ENCODE measurements at regions not wholly inside any gene's neighbourhood (a gene's known extent, or its start where the extent isn't known, plus 50 kb on each side); places are given as distances from the start of the nearest gene placed in this dataset.

GRCh38 chr3:188097791-188098190, 56.2 kb upstream of the LPP start:
- TF ChIP-seq CTCF (IDR thresholded peaks at IDR 0.05; ENCODE audit: insufficient read depth, low read depth, low read length), result no peak
- Histone ChIP-seq H3K4me3 (ENCODE audit: low read depth, low read length) (no peak overlapping the region), H3K36me3 (ENCODE audit: control insufficient read depth, insufficient read depth, low read length) (no peaks in the 10 kb centered on the region), H3K27me3 (ENCODE audit: control insufficient read depth, insufficient read depth, low read length) (no peaks in the 10 kb centered on the region)
- POLR2A ChIA-PET, result no interaction called here
- no peak for DNase-seq (ENCODE audit: low read depth)
- CTCF ChIA-PET, result no interaction called here

GRCh38 chr3:188099907-188100306, 54.0 kb upstream of the LPP start:
- Histone ChIP-seq H3K36me3 (ENCODE audit: control insufficient read depth, insufficient read depth, low read length) (no peaks in the 10 kb centered on the region), H3K4me3 (ENCODE audit: low read depth, low read length) (no peak overlapping the region), H3K27me3 (ENCODE audit: control insufficient read depth, insufficient read depth, low read length) (no peaks in the 10 kb centered on the region)
- POLR2A ChIA-PET, result no interaction called here
- CTCF ChIA-PET, result no interaction called here
- DNase-seq (ENCODE audit: low read depth), result no peak
- TF ChIP-seq CTCF (IDR thresholded peaks at IDR 0.05; ENCODE audit: insufficient read depth, low read depth, low read length), result no peak

DNA sequence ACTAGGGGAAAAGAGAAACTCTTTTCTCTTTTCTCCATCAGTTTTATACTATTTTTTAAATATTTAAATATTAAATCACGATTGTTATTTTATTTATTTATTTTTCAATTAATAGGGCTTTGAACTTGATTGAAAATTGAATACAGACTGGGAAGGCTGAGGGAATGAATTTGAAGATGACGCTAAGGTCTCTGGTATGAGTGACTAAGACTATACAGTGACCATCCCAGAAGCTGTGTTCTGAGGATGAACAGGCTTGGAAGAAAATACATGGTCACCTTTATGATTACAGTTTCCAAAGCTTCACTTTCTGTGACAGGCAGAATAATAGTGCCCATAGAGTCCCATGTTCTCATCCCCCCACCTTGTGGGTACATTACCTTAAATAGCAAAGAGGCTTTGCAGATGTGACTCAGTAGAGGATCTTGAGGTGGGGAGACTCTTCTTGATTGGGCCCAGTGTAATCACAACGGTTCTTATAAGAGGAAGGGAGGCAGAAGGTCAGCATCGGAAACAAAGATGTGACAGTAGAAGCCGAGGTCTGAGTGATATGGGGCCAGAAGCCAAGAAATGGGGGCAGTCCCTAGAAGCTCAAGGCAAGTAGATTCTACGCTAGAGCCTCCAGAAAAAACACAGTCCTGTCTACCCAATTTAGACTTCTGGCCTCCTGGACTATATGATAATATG, 51.0 kb upstream of the LPP start:
- no peak for TF ChIP-seq CTCF (IDR thresholded peaks at IDR 0.05; ENCODE audit: insufficient read depth, low read depth, low read length)
- ChIA-PET POLR2A (no interaction called here), CTCF (interaction anchor here (0.7 kb wide), 1 partner anchor 38 kb away, joined by 3 read pairs; no protein-coding TSS in a partner anchor)
- DNase-seq (ENCODE audit: low read depth), result no peak
- Histone ChIP-seq H3K4me3 (ENCODE audit: low read depth, low read length) (no peak overlapping the region), H3K27me3 (ENCODE audit: control insufficient read depth, insufficient read depth, low read length) (no peaks in the 10 kb centered on the region), H3K36me3 (ENCODE audit: control insufficient read depth, insufficient read depth, low read length) (no peaks in the 10 kb centered on the region)

GRCh38 chr3:188104050-188104449, 49.9 kb upstream of the LPP start:
- ChIA-PET CTCF (no interaction called here), POLR2A (no interaction called here)
- no peak for TF ChIP-seq CTCF (IDR thresholded peaks at IDR 0.05; ENCODE audit: insufficient read depth, low read depth, low read length)
- Histone ChIP-seq H3K4me3 (ENCODE audit: low read depth, low read length) (no peak overlapping the region), H3K27me3 (ENCODE audit: control insufficient read depth, insufficient read depth, low read length) (no peaks in the 10 kb centered on the region), H3K36me3 (ENCODE audit: control insufficient read depth, insufficient read depth, low read length) (no peaks in the 10 kb centered on the region)
- DNase-seq (ENCODE audit: low read depth), result no peak

All from BJ (cell line).